H1 (cell line): ENCODE measurements at regions not wholly inside any gene's neighbourhood (a gene's known extent, or its start where the extent isn't known, plus 50 kb on each side); places are given as distances from the start of the nearest gene placed in this dataset.

ENCODE experiments used
- RFX5 ChIP-seq: IDR thresholded peaks from 2 replicates; pipeline ENCODE4 v1.6.1; 2011; ENCODE audit warnings: low read depth, low read length, improper control_type of control experiment, borderline replicate concordance
- TCF12 ChIP-seq: IDR thresholded peaks from 2 replicates; pipeline ENCODE4 v1.6.1; 2011; ENCODE audit warnings: low read depth, mild to moderate bottlenecking, low read length

DNA sequence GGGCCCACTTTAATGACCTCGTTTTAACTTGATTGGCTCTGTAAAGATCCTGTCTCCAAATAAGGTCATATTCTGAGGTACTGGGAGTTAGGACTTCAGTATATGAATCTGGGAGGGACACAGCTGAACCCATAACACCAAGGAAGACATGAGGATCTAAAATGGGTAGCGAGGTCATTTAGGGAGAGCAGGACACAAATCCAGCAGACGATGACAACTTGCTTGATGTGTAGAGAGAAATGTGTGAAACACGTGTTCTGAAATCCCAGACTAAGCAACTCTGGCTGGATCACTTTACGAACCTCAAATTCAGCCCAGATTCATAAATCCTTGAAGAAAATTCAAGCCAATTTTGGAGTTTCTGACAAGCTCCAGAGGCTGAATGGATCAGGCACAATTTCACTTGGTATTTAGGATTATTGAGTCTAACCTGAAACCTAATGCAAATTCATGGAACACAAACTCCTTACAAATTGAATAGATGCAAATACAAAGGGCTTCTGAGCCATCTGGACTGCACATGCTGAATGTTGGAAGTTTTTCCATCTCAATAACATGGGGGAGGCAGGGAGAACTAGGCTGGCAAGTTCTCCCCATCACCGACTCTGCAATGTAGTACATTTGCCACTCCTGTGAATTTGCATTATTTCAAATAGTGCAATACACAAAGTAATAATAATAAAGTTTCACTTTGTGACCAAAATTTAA, 74.0 kb upstream of the SLC30A5 start (continued):
- TF ChIP-seq TCF12 (no peak), RFX5 (no peak)
- TF ChIP-seq, all 59 proteins: peak for 0
